C4-2B (cell line): ENCODE measurements at regions not wholly inside any gene's neighbourhood (a gene's known extent, or its start where the extent isn't known, plus 50 kb on each side); places are given as distances from the start of the nearest gene placed in this dataset.

ENCODE experiments used
- H3K27ac ChIP-seq: fragments of 450-650 bp; 2 replicates; pipeline ENCODE4 v1.5.1; 2017
- ZFX ChIP-seq: fragments of 450-650 bp; IDR thresholded peaks from 2 replicates; pipeline ENCODE4 v1.6.1; 2017
- TF ChIP-seq, protein P1 (sequence below): fragments of 450-650 bp; conservative IDR thresholded peaks from 2 replicates; pipeline ENCODE4 v1.5.1; 2017; ENCODE audit warnings: mild to moderate bottlenecking

DNA sequence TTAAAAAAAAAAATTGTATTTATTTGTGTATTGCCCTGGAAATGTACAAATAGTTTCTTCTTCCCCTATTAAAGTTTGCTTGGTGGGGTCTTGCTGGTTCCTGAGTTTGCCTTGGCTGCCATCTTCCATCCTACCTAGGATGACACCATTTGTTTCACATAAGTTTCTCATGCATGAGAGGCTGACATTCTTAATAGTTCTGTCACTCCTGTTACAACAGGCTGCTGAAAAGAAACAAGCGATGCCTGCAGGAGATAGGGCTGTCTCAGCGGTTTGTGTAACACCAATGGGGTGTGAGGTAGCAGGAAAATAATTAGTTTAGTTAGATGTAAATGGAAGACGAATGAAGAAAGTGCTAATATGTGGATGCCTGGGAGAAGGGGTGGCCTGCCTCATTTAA, 1000.9 kb upstream of the RBFOX1 start:
- no peak overlapping the region for H3K27ac ChIP-seq
- TF ChIP-seq ZFX, result no peak
- TF ChIP-seq, protein P1, sequence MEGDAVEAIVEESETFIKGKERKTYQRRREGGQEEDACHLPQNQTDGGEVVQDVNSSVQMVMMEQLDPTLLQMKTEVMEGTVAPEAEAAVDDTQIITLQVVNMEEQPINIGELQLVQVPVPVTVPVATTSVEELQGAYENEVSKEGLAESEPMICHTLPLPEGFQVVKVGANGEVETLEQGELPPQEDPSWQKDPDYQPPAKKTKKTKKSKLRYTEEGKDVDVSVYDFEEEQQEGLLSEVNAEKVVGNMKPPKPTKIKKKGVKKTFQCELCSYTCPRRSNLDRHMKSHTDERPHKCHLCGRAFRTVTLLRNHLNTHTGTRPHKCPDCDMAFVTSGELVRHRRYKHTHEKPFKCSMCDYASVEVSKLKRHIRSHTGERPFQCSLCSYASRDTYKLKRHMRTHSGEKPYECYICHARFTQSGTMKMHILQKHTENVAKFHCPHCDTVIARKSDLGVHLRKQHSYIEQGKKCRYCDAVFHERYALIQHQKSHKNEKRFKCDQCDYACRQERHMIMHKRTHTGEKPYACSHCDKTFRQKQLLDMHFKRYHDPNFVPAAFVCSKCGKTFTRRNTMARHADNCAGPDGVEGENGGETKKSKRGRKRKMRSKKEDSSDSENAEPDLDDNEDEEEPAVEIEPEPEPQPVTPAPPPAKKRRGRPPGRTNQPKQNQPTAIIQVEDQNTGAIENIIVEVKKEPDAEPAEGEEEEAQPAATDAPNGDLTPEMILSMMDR, result no peak

DNA sequence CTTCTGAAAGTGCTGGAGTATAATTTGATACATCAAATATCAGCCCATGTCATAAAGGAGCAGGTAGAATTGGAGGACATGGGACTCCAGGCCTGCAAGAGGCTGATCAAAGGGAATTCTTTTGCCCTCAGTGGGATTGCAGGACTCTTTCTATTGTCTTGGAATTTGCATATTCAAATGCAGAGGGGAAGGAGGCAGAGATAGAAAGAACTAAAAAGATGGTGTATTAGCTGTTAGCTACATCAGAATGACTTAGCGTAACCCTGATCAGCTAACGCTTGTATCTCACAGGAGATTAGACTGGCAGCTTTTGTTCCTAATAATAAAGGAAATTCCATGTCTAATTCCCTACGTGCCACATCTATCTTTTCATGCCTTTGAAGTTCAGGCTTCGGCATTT, 1014.7 kb upstream of the RBFOX1 start:
- H3K27ac ChIP-seq, result no peak overlapping the region
- TF ChIP-seq ZFX, result no peak
- TF ChIP-seq, protein P1, result no peak

DNA sequence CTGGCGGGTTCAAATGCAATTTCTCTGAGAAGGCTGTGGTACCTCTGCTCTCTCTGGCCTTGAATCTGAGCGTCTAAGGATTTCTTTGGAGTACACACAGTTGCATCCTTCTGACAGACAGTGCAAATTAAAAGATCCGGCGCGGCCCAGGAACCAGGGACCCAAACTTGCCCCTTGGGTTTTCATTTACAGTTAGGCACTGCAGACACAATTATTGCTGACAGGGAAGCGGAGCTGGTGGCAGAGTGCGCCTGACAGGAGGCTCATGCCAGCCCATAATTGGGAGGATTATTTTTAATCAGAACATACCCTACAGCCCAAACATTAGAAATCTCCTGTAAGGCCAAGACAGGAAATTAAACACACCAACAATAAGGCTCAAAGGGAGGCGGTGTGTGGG, 1023.4 kb upstream of the RBFOX1 start:
- TF ChIP-seq, protein P1, result no peak
- TF ChIP-seq ZFX, result no peak
- no peak overlapping the region for H3K27ac ChIP-seq

DNA sequence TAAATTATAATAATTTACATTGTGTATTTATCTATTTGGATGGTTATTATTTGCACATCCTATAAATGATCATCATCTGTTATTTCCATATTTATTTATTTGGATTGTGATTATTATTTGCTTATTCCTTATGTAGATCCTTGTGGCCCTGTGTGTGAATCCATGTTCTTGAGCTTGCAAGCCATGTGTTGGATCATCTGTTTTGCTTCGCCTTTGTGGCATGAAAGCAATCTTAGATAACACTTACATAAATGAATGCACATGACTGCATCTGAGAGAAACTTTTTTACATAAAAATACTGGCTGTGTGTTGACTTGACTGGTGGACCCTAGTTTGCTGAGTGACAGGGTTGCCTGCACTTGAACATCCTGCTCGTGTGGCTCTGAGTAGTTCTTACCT, 1024.5 kb upstream of the RBFOX1 start:
- no peak for TF ChIP-seq ZFX
- TF ChIP-seq, protein P1, result no peak
- no peak overlapping the region for H3K27ac ChIP-seq

DNA sequence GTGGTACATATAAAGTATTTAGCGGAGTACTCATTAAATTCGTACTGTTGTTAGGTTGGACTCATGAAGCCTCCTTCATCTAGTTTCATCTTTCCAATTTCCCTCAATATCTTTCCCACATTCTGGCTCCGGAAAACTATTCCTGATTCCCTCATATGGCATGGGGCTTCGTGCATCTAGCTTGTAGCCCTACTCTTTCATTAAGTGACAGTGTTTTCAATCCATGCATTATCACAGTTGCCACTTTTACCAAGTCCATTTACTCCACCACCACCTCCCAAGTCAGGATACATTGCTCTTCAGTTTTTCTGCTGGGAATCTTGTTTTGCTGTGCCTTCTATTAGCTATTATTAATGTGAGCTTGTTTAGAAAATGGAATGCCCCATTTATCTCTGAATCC, 1032.1 kb upstream of the RBFOX1 start:
- no peak overlapping the region for H3K27ac ChIP-seq
- TF ChIP-seq ZFX, result no peak
- TF ChIP-seq, protein P1, result no peak

DNA sequence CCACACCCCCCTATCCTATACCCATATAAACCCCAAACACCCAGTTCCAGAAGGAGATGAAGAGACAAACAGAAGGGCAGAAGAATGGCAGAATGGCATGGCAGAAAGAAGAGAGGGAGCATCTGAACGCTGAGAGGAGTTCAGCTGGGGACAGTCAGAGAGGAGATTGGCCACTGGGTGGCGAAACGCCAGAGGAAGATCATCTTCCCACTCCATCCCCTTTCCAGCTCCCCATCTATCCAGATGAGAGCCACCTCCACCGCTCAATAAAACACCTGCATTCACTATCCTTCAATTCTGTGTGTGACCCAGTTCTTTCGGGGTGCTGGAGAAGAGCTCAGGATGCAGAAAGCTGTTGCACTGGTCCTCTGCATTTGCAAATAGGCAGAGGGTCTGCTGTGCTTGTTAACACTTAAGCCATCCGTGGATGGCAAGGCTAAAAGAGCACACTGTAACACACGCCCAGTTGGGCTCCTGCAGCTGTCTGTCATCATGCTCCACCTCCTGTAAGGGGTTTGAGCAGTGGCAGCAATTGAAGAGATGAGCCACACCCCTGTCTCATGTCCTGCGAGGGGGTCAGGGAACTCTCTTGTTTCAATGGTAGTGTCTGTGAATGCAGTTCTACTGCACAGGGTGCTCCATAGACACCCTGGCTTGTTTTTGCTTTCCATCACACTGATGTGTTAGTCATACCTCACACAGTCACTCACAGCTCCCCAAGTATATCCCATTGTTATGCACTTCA, 1034.8 kb upstream of the RBFOX1 start:
- no peak overlapping the region for H3K27ac ChIP-seq
- no peak for TF ChIP-seq ZFX
- TF ChIP-seq, protein P1, result no peak

DNA sequence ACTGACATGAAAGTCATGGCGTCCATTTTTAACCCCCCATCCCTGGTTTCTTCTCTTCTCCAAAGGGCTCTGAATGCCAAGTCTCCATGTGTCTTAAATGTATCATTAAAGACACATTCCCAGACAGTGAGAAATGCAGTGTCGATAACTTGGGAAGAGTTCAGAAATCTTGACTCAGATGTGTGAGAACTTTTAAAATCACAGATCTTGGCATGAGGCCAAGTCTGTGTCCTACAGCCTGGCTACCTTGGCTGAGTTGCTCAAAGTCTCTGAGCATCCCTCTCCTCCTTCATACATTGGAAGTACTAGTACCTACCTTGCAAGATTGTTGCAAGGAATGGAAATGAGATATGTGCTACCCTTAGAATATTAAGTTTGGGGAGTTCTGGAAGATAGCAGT, 1046.5 kb upstream of the RBFOX1 start:
- TF ChIP-seq ZFX, result no peak
- H3K27ac ChIP-seq, result no peak overlapping the region

DNA sequence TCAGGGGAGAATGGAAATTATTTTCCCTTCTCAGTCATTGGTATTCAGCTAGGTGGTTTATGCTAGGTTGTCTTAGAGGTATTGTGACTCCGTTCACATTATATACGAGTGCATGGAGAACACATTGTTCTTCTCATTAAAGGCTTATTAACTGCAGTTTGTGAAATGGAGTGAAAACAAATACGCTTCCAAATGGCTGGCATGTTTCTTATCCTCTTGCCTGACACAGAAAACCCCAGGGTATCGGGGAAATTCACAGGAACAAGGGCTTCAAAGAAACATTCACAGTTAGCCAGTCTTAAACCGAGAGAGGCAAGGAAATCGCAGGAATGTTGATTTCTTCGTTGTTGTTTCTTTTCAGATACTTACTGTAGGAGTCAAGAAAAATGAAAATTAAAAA, 1047.9 kb upstream of the RBFOX1 start:
- TF ChIP-seq ZFX, result no peak
- no peak overlapping the region for H3K27ac ChIP-seq
